OCI-LY7 (cell line): ENCODE measurements at regions not wholly inside any gene's neighbourhood (a gene's known extent, or its start where the extent isn't known, plus 50 kb on each side); places are given as distances from the start of the nearest gene placed in this dataset.

ENCODE experiments used
- CTCF ChIP-seq: fragments of 200-600 bp; sonication (generic); conservative IDR thresholded peaks from 2 replicates; pipeline ENCODE4 v1.5.1; 2014; ENCODE audit warnings: mild to moderate bottlenecking, antibody characterized with exemption, low read length, moderate library complexity, mixed read lengths
- EZH2phosphoT487 ChIP-seq: fragments of 200-600 bp; sonication (generic); IDR thresholded peaks from 2 replicates; pipeline ENCODE4 v1.6.1; 2018; ENCODE audit warnings: low read depth, borderline replicate concordance, mild to moderate bottlenecking, mixed run types, antibody characterized with exemption, low read length, moderate library complexity, mixed read lengths

GRCh38 chr1:78716186-78716585, 66.6 kb downstream of the IFI44 start:
- TF ChIP-seq CTCF: no peak
- TF ChIP-seq EZH2phosphoT487: no peak
